ENCODE measurements at regions not wholly inside any gene's neighbourhood (a gene's known extent, or its start where the extent isn't known, plus 50 kb on each side); places are given as distances from the start of the nearest gene placed in this dataset.

DNA sequence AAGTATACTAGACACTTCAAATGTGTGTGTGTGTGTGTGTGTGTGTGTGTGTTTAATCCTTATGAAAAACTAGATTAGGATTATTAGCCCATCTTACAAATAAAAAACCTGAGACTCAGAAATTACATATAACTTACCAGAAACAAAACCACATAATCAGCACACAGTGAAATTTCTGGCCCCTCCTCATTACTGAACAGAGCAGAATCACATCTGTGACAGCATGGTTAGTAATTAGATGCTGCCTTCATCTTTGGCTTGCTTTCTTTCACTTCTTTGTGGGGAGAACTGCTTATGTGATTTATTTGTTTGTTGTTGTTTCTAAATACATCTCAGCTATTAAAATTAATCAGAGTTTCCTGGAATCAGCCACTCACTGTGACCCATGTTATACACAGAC lies 267.1 kb downstream of the TENT5A start:
- TF ChIP-seq, protein P1, sequence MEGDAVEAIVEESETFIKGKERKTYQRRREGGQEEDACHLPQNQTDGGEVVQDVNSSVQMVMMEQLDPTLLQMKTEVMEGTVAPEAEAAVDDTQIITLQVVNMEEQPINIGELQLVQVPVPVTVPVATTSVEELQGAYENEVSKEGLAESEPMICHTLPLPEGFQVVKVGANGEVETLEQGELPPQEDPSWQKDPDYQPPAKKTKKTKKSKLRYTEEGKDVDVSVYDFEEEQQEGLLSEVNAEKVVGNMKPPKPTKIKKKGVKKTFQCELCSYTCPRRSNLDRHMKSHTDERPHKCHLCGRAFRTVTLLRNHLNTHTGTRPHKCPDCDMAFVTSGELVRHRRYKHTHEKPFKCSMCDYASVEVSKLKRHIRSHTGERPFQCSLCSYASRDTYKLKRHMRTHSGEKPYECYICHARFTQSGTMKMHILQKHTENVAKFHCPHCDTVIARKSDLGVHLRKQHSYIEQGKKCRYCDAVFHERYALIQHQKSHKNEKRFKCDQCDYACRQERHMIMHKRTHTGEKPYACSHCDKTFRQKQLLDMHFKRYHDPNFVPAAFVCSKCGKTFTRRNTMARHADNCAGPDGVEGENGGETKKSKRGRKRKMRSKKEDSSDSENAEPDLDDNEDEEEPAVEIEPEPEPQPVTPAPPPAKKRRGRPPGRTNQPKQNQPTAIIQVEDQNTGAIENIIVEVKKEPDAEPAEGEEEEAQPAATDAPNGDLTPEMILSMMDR (IDR thresholded peaks at IDR 0.05 in 2 of 3, conservative IDR thresholded peaks at IDR 0.05 in 1 of 3; ENCODE audit: control insufficient read depth in 2 of 3, extremely low read depth in 1 of 3, insufficient read depth in 1 of 3, low read depth in 3 of 3, low read length in 3 of 3) = no peak
- TF ChIP-seq TCF7 (IDR thresholded peaks at IDR 0.05; ENCODE audit: borderline replicate concordance) = no peak
- no peak for TF ChIP-seq CEBPB (IDR thresholded peaks at IDR 0.05; ENCODE audit: borderline replicate concordance in 1 of 2, low read depth in 2 of 2, low read length in 2 of 2)
- TF ChIP-seq, protein P2, sequence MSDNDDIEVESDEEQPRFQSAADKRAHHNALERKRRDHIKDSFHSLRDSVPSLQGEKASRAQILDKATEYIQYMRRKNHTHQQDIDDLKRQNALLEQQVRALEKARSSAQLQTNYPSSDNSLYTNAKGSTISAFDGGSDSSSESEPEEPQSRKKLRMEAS (IDR thresholded peaks at IDR 0.05; ENCODE audit: low read depth, low read length) = no peak
- TF ChIP-seq CHD4 (IDR thresholded peaks at IDR 0.05) = no peak
- TF ChIP-seq CHD1 (IDR thresholded peaks at IDR 0.05; ENCODE audit: low read depth, low read length) = no peak
